ENCODE measurements at regions not wholly inside any gene's neighbourhood (a gene's known extent, or its start where the extent isn't known, plus 50 kb on each side); places are given as distances from the start of the nearest gene placed in this dataset.

- TF ChIP-seq CTCF (IDR thresholded peaks at IDR 0.05) (no peak), POLR2A (IDR thresholded peaks at IDR 0.05) (no peak)
Observed at GRCh38 chr1:81330521-81330920, 470.2 kb upstream of the ADGRL2 start.

Measured in right lobe of liver (tissue), 4 donors.